Common myeloid progenitor, CD34-positive (primary cell): ENCODE measurements at regions not wholly inside any gene's neighbourhood (a gene's known extent, or its start where the extent isn't known, plus 50 kb on each side); places are given as distances from the start of the nearest gene placed in this dataset.

ENCODE experiments used
- CTCF ChIA-PET: fragments of 350-600 bp; sonication (Branson Sonifier 250); formaldehyde crosslinking; loops from one replicate; lab custom pipeline; 2021; ENCODE audit warnings: antibody characterized with exemption; lab: Charles Lee
- POLR2A ChIA-PET: fragments of 350-600 bp; sonication (Branson Sonifier 250); formaldehyde crosslinking; loops from one replicate; lab custom pipeline; 2021; ENCODE audit warnings: antibody characterized with exemption; lab: Charles Lee
- DNase-seq, 3 donors: peaks; one replicate each; pipeline versions ENCODE4 v3.0.0 to v3.0.0-alpha.2; 2013
- H3K27ac ChIP-seq, 2 experiments: 1 replicate in 1 of 2; 2 replicates in 1 of 2; pipeline ENCODE4 v1.7.0; 2013; ENCODE audit warnings: inconsistent platforms in 2 of 2, low read length in 2 of 2, mild to moderate bottlenecking in 2 of 2, low read depth in 1 of 2, moderate library complexity in 1 of 2; ENCODE audit not compliant: severe bottlenecking in 2 of 2, insufficient read depth in 1 of 2, poor library complexity in 1 of 2
- H3K27me3 ChIP-seq, 5 experiments: replicated peaks in 2 of 5; 1 replicate in 3 of 5; 2 replicates in 2 of 5; pipeline versions ENCODE4 v1.6.1 to v1.7.0; 2013; ENCODE audit warnings: low read length in 4 of 5, mild to moderate bottlenecking in 2 of 5, moderate library complexity in 2 of 5, inconsistent platforms in 1 of 5; ENCODE audit not compliant: insufficient read depth in 5 of 5, control insufficient read depth in 4 of 5
- H3K36me3 ChIP-seq, 4 experiments: 1 replicate in 2 of 4; 2 replicates in 2 of 4; pipeline versions ENCODE4 v1.6.1 to v1.7.0; 2013; ENCODE audit warnings: low read length in 3 of 4, control low read depth in 1 of 4, mild to moderate bottlenecking in 1 of 4; ENCODE audit not compliant: control insufficient read depth in 4 of 4, insufficient read depth in 4 of 4
- H3K4me1 ChIP-seq, 4 experiments: 1 replicate in 3 of 4; 2 replicates in 1 of 4; pipeline versions ENCODE4 v1.6.1 to v1.7.1; 2013; ENCODE audit warnings: low read length in 3 of 4, mild to moderate bottlenecking in 3 of 4, control low read depth in 1 of 4, inconsistent platforms in 1 of 4, moderate library complexity in 1 of 4; ENCODE audit not compliant: control insufficient read depth in 4 of 4, insufficient read depth in 4 of 4; ENCODE audit errors: control extremely low read depth in 1 of 4
- H3K4me3 ChIP-seq, 7 experiments: 1 replicate in 4 of 7; 2 replicates in 3 of 7; pipeline versions ENCODE4 v1.5.1 to v1.7.0; 2013; ENCODE audit warnings: mild to moderate bottlenecking in 7 of 7, low read length in 6 of 7, moderate library complexity in 6 of 7, inconsistent platforms in 2 of 7, low read depth in 2 of 7, control low read depth in 1 of 7; ENCODE audit not compliant: insufficient read depth in 4 of 7, control insufficient read depth in 1 of 7; ENCODE audit errors: extremely low read depth in 1 of 7
- H3K9me3 ChIP-seq, 5 experiments: 1 replicate in 4 of 5; 2 replicates in 1 of 5; pipeline versions ENCODE4 v1.6.1 to v1.7.1; 2013; ENCODE audit warnings: low read length in 4 of 5, mild to moderate bottlenecking in 2 of 5, inconsistent platforms in 1 of 5, low read depth in 1 of 5, moderate library complexity in 1 of 5; ENCODE audit not compliant: control insufficient read depth in 4 of 5, insufficient read depth in 2 of 5; ENCODE audit errors: control extremely low read depth in 1 of 5
- WGBS: methylation state at CpG from one replicate; pipeline ENCODE4 v1.1.5; 2013; ENCODE audit not compliant: insufficient coverage; 5-methylcytosine and 5-hydroxymethylcytosine counted together

- H3K4me1 ChIP-seq, result no peaks in the 10 kb centered on the region
- H3K27ac ChIP-seq, result no peak overlapping the region
- H3K4me3 ChIP-seq, result no peak overlapping the region
- no peaks in the 10 kb centered on the region for H3K9me3 ChIP-seq
- no peaks in the 10 kb centered on the region for H3K36me3 ChIP-seq
- ChIA-PET CTCF (no interaction called here), POLR2A (no interaction called here)
- WGBS, result 89% methylated on average over 3 of the region's 5 CpGs
- DNase-seq, result no peak
- H3K27me3 ChIP-seq, result no peaks in the 10 kb centered on the region
These were observed 239.9 kb upstream of the CSNK1A1L start for GRCh38 chr13:37345391-37345790.

GRCh38 chr13:37344056-37344455 lies 238.6 kb upstream of the CSNK1A1L start:
- ChIA-PET CTCF (no interaction called here), POLR2A (no interaction called here)
- Histone ChIP-seq H3K9me3 (no peaks in the 10 kb centered on the region), H3K4me1 (no peaks in the 10 kb centered on the region), H3K27ac (no peak overlapping the region), H3K4me3 (no peak overlapping the region), H3K36me3 (no peaks in the 10 kb centered on the region), H3K27me3 (no peaks in the 10 kb centered on the region)
- DNase-seq, result no peak
- 0% methylated on average over 2 of the region's 3 CpGs for WGBS

DNA sequence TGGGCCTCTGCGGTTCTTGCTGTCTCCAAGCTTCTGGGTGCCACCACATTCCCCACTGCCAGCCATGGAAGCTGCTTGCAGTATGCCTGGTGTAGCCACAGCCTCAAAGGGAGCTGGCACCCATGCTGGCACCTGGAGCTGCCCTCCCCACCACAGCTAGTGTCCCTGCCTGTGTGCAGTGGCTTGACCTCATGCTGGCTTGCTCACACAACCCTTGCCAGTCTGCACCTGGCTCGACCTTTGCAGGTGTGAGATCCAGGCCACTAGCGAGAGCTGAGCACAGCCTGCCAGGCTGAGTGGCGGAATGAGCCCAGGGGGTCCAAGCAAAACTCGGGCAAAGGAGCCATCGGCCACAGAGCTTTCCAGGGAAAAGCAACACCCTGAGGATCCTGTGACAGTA lies 236.7 kb upstream of the CSNK1A1L start:
- no peaks in the 10 kb centered on the region for H3K27me3 ChIP-seq
- POLR2A ChIA-PET, result interaction anchor here (0.6 kb wide), 1 partner anchor 22 kb away, joined by 3 read pairs; no protein-coding TSS in a partner anchor
- no peak overlapping the region for H3K4me3 ChIP-seq
- WGBS, result 98% methylated on average over 4 of the region's 6 CpGs
- H3K4me1 ChIP-seq, result no peaks in the 10 kb centered on the region
- no peak for DNase-seq
- H3K27ac ChIP-seq, result no peak overlapping the region
- no peaks in the 10 kb centered on the region for H3K36me3 ChIP-seq
- CTCF ChIA-PET, result no interaction called here
- no peaks in the 10 kb centered on the region for H3K9me3 ChIP-seq

DNA sequence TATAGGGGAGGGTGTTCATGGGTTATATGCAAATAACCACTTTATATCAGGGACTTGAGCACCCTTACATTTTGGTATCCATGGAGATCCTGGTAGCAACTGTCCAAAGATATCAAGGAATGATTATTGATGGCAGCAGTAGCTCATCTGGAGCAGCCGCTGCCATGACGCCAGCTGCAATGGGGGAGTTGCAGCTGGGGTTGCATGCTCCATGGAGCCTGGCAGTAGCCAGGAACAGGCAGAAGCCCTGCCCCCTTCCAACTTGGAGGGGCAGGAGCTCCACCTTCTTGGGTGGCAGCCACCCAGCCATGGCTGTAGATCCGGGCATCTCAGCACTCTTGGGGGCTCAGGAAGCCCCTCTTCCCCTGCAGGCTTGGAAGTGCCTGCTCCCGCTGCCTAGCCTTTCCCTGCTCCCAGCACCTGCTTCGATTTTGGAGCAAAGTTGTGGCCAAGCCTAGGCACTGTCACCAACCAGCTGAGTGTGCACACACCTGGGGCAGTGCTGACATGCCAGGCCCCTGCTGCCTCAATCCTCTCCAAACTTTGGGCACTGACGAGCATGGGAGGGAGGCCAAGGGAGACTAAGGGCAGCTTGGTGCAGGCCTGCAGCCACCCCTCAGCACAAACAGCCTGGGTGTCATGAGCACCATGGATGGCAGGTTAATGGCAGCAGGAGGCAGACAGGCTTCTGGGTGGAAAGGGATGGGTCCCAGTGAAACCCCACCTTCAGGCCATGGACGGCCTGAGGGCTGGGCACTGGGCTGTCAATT lies 235.6 kb upstream of the CSNK1A1L start:
- H3K27ac ChIP-seq, result no peak overlapping the region
- H3K27me3 ChIP-seq, result no peaks in the 10 kb centered on the region
- 74% methylated on average over 7 of the region's 7 CpGs for WGBS
- DNase-seq, result no peak
- POLR2A ChIA-PET, result no interaction called here
- H3K9me3 ChIP-seq, result no peaks in the 10 kb centered on the region
- CTCF ChIA-PET, result no interaction called here
- no peaks in the 10 kb centered on the region for H3K4me1 ChIP-seq
- H3K36me3 ChIP-seq, result no peaks in the 10 kb centered on the region
- H3K4me3 ChIP-seq, result no peak overlapping the region

- no peaks in the 10 kb centered on the region for H3K27me3 ChIP-seq
- H3K9me3 ChIP-seq, result no peaks in the 10 kb centered on the region
- CTCF ChIA-PET, result no interaction called here
- no peaks in the 10 kb centered on the region for H3K4me1 ChIP-seq
- H3K4me3 ChIP-seq, result no peak overlapping the region
- H3K27ac ChIP-seq, result no peak overlapping the region
- 80% methylated on average over 1 of the region's 2 CpGs for WGBS
- POLR2A ChIA-PET, result no interaction called here
- no peak for DNase-seq
- H3K36me3 ChIP-seq, result no peaks in the 10 kb centered on the region
These were observed 233.9 kb upstream of the CSNK1A1L start for GRCh38 chr13:37339386-37339735.

- CTCF ChIA-PET, result no interaction called here
- POLR2A ChIA-PET, result no interaction called here
- Histone ChIP-seq H3K36me3 (no peaks in the 10 kb centered on the region), H3K27me3 (no peaks in the 10 kb centered on the region), H3K27ac (no peak overlapping the region), H3K4me1 (no peaks in the 10 kb centered on the region), H3K9me3 (no peaks in the 10 kb centered on the region), H3K4me3 (no peak overlapping the region)
- no peak for DNase-seq
- 96% methylated on average over 4 of the region's 5 CpGs for WGBS
These were observed 233.4 kb upstream of the CSNK1A1L start for GRCh38 chr13:37338726-37339385.

GRCh38 chr13:37326334-37326733 lies 220.9 kb upstream of the CSNK1A1L start:
- Histone ChIP-seq H3K4me3 (no peak overlapping the region), H3K27me3 (no peaks in the 10 kb centered on the region), H3K27ac (no peak overlapping the region), H3K36me3 (no peaks in the 10 kb centered on the region), H3K4me1 (no peaks in the 10 kb centered on the region), H3K9me3 (peaks cover 0 to 3% (median 0%) of the 10 kb centered on the region in 5 experiments)
- 67% methylated on average over 1 of the region's 2 CpGs for WGBS
- CTCF ChIA-PET, result no interaction called here
- POLR2A ChIA-PET, result no interaction called here
- DNase-seq, result no peak
